ENCODE measurements at regions not wholly inside any gene's neighbourhood (a gene's known extent, or its start where the extent isn't known, plus 50 kb on each side); places are given as distances from the start of the nearest gene placed in this dataset.

DNA sequence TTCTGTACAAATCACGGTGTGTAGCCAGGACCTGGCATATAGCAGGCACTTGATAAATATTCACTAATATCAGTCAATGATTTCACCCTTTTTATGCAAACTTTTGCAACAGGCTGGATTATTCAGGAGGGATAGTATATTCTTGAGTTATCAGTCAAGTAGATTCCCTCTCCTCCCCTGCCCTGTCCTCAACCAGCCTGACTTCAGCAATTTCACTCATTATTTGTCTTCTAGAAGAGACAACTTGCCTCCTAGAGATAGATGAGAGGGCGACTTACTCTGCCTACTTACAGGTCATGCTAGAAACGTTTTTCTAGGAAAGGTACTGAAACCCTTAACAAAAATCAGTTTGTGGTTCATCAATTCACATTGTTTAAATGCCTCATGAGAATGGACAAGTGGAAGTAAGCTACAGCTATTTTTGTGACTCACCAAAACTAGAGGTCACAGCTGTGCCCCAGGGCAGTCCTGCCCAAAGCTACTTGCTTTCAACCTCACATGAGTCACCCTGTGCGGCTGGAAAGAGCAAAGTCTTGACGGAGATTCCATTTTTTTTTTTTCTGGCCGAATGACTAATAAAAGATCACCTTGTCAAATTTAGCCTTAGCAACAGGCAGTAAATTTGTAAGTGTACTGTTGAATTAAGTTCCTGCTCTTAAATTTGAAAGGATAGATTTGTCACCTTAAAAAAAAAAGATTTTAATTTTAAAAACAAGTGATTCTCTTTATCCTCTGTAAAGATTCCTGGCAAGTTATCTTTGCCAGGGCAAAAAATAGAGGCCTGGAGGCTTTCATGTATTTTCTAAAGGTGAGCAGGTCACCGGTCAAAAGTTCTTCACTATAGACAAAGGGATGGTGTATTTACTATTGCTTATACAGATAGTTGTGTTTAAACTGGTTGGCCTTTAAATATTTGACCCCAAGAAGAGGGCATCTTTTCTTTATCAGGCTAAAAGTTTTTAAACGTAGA lies 109.0 kb upstream of the SLC35G4 start:
- no peak for TF ChIP-seq POLR2AphosphoS5 (IDR thresholded peaks at IDR 0.05; ENCODE audit: low read depth, low read length)
- TF ChIP-seq POLR2A (IDR thresholded peaks at IDR 0.05; ENCODE audit: low read depth, low read length), result no peak

All from GM12891 (cell line).